Neural progenitor cell (in vitro differentiated cells): ENCODE measurements at regions not wholly inside any gene's neighbourhood (a gene's known extent, or its start where the extent isn't known, plus 50 kb on each side); places are given as distances from the start of the nearest gene placed in this dataset.
A peak's percentile ranks its signal among the peaks of the same experiment; 100 is the strongest.

Experiments
- DNase-seq: peaks from one replicate; pipeline ENCODE4 v3.0.0-alpha.2; 2016; ENCODE audit warnings: low spot score
- H2AFZ ChIP-seq: fragments of 200-600 bp; sonication (generic); replicated peaks from 2 replicates; pipeline ENCODE4 v1.6.1; 2016; ENCODE audit warnings: antibody characterized with exemption
- H3F3A ChIP-seq: fragments of 200-600 bp; sonication (generic); 2 replicates; pipeline ENCODE4 v1.6.1; 2016; ENCODE audit warnings: antibody characterized with exemption, low read depth
- H3K27ac ChIP-seq: fragments of 200-600 bp; sonication (generic); 2 replicates; pipeline ENCODE4 v1.5.1; 2016; ENCODE audit warnings: mild to moderate bottlenecking
- H3K27me3 ChIP-seq: fragments of 200-600 bp; sonication (generic); 2 replicates; pipeline ENCODE4 v1.6.1; 2016; ENCODE audit warnings: mild to moderate bottlenecking, moderate library complexity
- H3K36me3 ChIP-seq: fragments of 200-600 bp; sonication (generic); 2 replicates; pipeline ENCODE4 v1.5.1; 2016
- H3K4me1 ChIP-seq: fragments of 200-600 bp; sonication (generic); 2 replicates; pipeline ENCODE4 v1.6.1; 2016; ENCODE audit warnings: mixed run types
- H3K4me2 ChIP-seq: fragments of 200-600 bp; sonication (generic); 2 replicates; pipeline ENCODE4 v1.6.1; 2016
- H3K4me3 ChIP-seq: fragments of 200-600 bp; sonication (generic); 2 replicates; pipeline ENCODE4 v1.5.1; 2016
- H3K79me2 ChIP-seq: fragments of 200-600 bp; sonication (generic); 2 replicates; pipeline ENCODE4 v1.6.1; 2016; ENCODE audit warnings: low read depth
- H3K9ac ChIP-seq: fragments of 200-600 bp; sonication (generic); 2 replicates; pipeline ENCODE4 v1.6.1; 2016
- H3K9me3 ChIP-seq: fragments of 200-600 bp; sonication (generic); 2 replicates; pipeline ENCODE4 v1.5.1; 2016; ENCODE audit warnings: low read depth
- H4K20me1 ChIP-seq: fragments of 200-600 bp; sonication (generic); 2 replicates; pipeline ENCODE4 v1.6.1; 2016; ENCODE audit warnings: low read depth
- H3K27ac Mint-ChIP-seq: 3 replicates; pipeline ENCODE4 v1.8.0; 2021; ENCODE audit warnings: mixed read lengths
- H3K27me3 Mint-ChIP-seq: 2 replicates; pipeline ENCODE4 v1.8.0; 2022; ENCODE audit warnings: low read depth, mild to moderate bottlenecking, inconsistent platforms, moderate library complexity, mixed read lengths; ENCODE audit not compliant: insufficient read depth
- H3K36me3 Mint-ChIP-seq: 3 replicates; pipeline ENCODE4 v1.8.0; 2021; ENCODE audit warnings: mixed read lengths
- H3K4me1 Mint-ChIP-seq: 3 replicates; pipeline ENCODE4 v1.8.0; 2021; ENCODE audit warnings: mixed read lengths
- H3K4me3 Mint-ChIP-seq: 3 replicates; pipeline ENCODE4 v1.8.0; 2021; ENCODE audit warnings: mild to moderate bottlenecking, moderate library complexity, mixed read lengths
- H3K9me3 Mint-ChIP-seq: 3 replicates; pipeline ENCODE4 v1.8.0; 2020; ENCODE audit warnings: mixed read lengths
- CTCF ChIP-seq: fragments of 200-600 bp; sonication (generic); IDR thresholded peaks from 2 replicates; pipeline ENCODE4 v1.5.1; 2017; ENCODE audit warnings: antibody characterized with exemption, mild to moderate bottlenecking
- EZH2 ChIP-seq: fragments of 200-600 bp; sonication (generic); IDR thresholded peaks from 2 replicates; pipeline ENCODE4 v1.6.1; 2017; ENCODE audit warnings: antibody characterized with exemption, mild to moderate bottlenecking, moderate library complexity
- EZH2phosphoT487 ChIP-seq: fragments of 200-600 bp; sonication (generic); IDR thresholded peaks from 2 replicates; pipeline ENCODE4 v1.6.1; 2017; ENCODE audit warnings: antibody characterized with exemption

- peaks cover 2% of the 10 kb centered on the region for H3K27me3 Mint-ChIP-seq
- Histone ChIP-seq H3K36me3 (no peaks in the 10 kb centered on the region), H3K27me3 (no peaks in the 10 kb centered on the region), H3K4me1 (peaks cover 5% of the 10 kb centered on the region), H3K9me3 (no peaks in the 10 kb centered on the region), H4K20me1 (no peaks in the 10 kb centered on the region), H3F3A (no peaks in the 10 kb centered on the region), H2AFZ (no peak overlapping the region), H3K27ac (no peak overlapping the region), H3K4me3 (no peak overlapping the region), H3K9ac (no peak overlapping the region), H3K79me2 (no peaks in the 10 kb centered on the region), H3K4me2 (no peak overlapping the region)
- H3K36me3 Mint-ChIP-seq: no peaks in the 10 kb centered on the region
- no peak overlapping the region for H3K27ac Mint-ChIP-seq
- DNase-seq: no peak
- no peak overlapping the region for H3K4me3 Mint-ChIP-seq
- H3K4me1 Mint-ChIP-seq: peaks cover 17% of the 10 kb centered on the region
- H3K9me3 Mint-ChIP-seq: no peaks in the 10 kb centered on the region
- TF ChIP-seq EZH2: no peak
- no peak for TF ChIP-seq EZH2phosphoT487
- no peak for TF ChIP-seq CTCF
Measured at GRCh38 chr2:19677825-19678518, 223.8 kb downstream of the TTC32 start.

GRCh38 chr2:19677215-19677777 is 224.5 kb downstream of the TTC32 start:
- no peaks in the 10 kb centered on the region for H3F3A ChIP-seq
- H3K36me3 ChIP-seq: no peaks in the 10 kb centered on the region
- no peaks in the 10 kb centered on the region for H3K79me2 ChIP-seq
- H4K20me1 ChIP-seq: no peaks in the 10 kb centered on the region
- H2AFZ ChIP-seq: no peak overlapping the region
- Mint-ChIP-seq H3K27me3 (peaks cover 2% of the 10 kb centered on the region), H3K4me1 (peaks cover 19% of the 10 kb centered on the region), H3K9me3 (no peaks in the 10 kb centered on the region), H3K4me3 (no peak overlapping the region), H3K36me3 (no peaks in the 10 kb centered on the region), H3K27ac (no peak overlapping the region)
- no peak for DNase-seq
- H3K27ac ChIP-seq: no peak overlapping the region
- TF ChIP-seq EZH2 (no peak), EZH2phosphoT487 (no peak), CTCF (no peak)
- H3K9ac ChIP-seq: no peak overlapping the region
- no peaks in the 10 kb centered on the region for H3K27me3 ChIP-seq
- H3K9me3 ChIP-seq: no peaks in the 10 kb centered on the region
- H3K4me1 ChIP-seq: peaks cover 5% of the 10 kb centered on the region
- no peak overlapping the region for H3K4me2 ChIP-seq
- H3K4me3 ChIP-seq: no peak overlapping the region

- no peak overlapping the region for H3K4me3 ChIP-seq
- no peaks in the 10 kb centered on the region for H3K79me2 ChIP-seq
- DNase-seq: peak; percentile 52
- no peak overlapping the region for H3K27ac ChIP-seq
- Mint-ChIP-seq H3K4me3 (no peak overlapping the region), H3K36me3 (no peaks in the 10 kb centered on the region), H3K27ac (no peak overlapping the region), H3K27me3 (peaks cover 2% of the 10 kb centered on the region), H3K4me1 (peaks cover 19% of the 10 kb centered on the region), H3K9me3 (no peaks in the 10 kb centered on the region)
- H2AFZ ChIP-seq: no peak overlapping the region
- no peaks in the 10 kb centered on the region for H3K36me3 ChIP-seq
- TF ChIP-seq CTCF (peak; percentile 45), EZH2phosphoT487 (no peak)
- H3K9me3 ChIP-seq: no peaks in the 10 kb centered on the region
- no peak overlapping the region for H3K9ac ChIP-seq
- H3K4me2 ChIP-seq: no peak overlapping the region
- peaks cover 5% of the 10 kb centered on the region for H3K4me1 ChIP-seq
- H3K27me3 ChIP-seq: no peaks in the 10 kb centered on the region
- H4K20me1 ChIP-seq: no peaks in the 10 kb centered on the region
- H3F3A ChIP-seq: no peaks in the 10 kb centered on the region
Measured at GRCh38 chr2:19676770-19677169, 225.0 kb downstream of the TTC32 start.
